ENCODE measurements at regions not wholly inside any gene's neighbourhood (a gene's known extent, or its start where the extent isn't known, plus 50 kb on each side); places are given as distances from the start of the nearest gene placed in this dataset.

DNA sequence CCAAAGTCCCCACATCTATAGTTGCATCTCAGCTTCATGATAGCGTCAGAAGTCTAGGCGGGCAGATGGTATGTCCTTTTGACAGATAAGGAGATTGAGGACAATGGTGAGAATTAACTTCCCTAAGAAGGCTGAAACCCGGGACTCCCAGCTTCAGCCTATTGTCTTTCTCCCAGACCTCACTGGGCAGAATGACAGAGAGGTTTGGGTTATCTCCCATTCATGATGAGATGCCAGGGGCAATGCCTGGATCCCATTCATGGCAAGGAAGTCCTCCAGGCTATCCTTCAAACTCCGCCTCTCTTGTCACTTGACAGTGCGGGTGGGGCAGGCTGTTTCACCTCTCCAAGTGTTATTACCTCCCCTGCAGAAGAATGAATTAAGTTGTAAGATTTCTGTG lies 100.3 kb downstream of the IRX5 start (continued):
- TF ChIP-seq, protein P1, sequence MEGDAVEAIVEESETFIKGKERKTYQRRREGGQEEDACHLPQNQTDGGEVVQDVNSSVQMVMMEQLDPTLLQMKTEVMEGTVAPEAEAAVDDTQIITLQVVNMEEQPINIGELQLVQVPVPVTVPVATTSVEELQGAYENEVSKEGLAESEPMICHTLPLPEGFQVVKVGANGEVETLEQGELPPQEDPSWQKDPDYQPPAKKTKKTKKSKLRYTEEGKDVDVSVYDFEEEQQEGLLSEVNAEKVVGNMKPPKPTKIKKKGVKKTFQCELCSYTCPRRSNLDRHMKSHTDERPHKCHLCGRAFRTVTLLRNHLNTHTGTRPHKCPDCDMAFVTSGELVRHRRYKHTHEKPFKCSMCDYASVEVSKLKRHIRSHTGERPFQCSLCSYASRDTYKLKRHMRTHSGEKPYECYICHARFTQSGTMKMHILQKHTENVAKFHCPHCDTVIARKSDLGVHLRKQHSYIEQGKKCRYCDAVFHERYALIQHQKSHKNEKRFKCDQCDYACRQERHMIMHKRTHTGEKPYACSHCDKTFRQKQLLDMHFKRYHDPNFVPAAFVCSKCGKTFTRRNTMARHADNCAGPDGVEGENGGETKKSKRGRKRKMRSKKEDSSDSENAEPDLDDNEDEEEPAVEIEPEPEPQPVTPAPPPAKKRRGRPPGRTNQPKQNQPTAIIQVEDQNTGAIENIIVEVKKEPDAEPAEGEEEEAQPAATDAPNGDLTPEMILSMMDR (conservative IDR thresholded peaks at IDR 0.05; ENCODE audit: low read depth in 2 of 2), result no peak
- TF ChIP-seq JUNB (IDR thresholded peaks at IDR 0.05; ENCODE audit: unreplicated experiment), result no peak
- no peak for TF ChIP-seq ZNF331 (CRISPR knock-in tag; IDR thresholded peaks at IDR 0.05; ENCODE audit: low read depth)
- TF ChIP-seq POLR2AphosphoS5 (IDR thresholded peaks at IDR 0.05; ENCODE audit: low read depth), result no peak
- no peak for TF ChIP-seq CREB1 (CRISPR knock-in tag; IDR thresholded peaks at IDR 0.05; ENCODE audit: low read depth)
- no peak for TF ChIP-seq ZNF114 (CRISPR knock-in tag; IDR thresholded peaks at IDR 0.05)

DNA sequence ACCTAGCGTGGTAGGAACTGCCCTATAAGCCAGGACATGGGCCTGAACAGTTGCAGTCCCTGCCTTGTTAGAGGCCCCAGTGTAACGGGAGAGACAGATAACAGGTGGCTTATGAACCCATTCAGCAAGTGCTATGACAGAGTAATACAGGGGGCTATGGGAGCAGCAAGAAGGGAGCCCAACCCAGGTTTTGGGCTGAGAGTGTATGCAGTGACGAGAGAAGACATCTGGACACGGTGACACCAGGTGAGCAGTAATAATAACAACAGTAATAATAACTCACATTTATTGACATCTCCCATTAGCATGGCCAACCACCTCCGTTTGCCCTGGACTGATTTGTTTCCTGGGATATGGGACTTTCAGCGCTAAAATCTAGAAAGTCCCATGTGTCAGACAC lies 100.8 kb downstream of the IRX5 start:
- H4K20me1 ChIP-seq (replicated peaks; ENCODE audit: insufficient read depth), result no peaks in the 10 kb centered on the region
- H3K27me3 ChIP-seq (ENCODE audit: insufficient read depth), result no peaks in the 10 kb centered on the region
- Mint-ChIP-seq H3K4me3 (no peak overlapping the region), H3K36me3 (ENCODE audit: low read depth) (no peaks in the 10 kb centered on the region), H3K27me3 (ENCODE audit: insufficient read depth, low read depth, poor library complexity) (peaks cover 4% of the 10 kb centered on the region), H3K9me3 (peaks cover 3% of the 10 kb centered on the region; the same call in 1 of the 3 replicates), H3K4me1 (no peaks in the 10 kb centered on the region), H3K27ac (no peak overlapping the region)
- H3K4me2 ChIP-seq, result no peak overlapping the region
- no peaks in the 10 kb centered on the region for H3F3A ChIP-seq (replicated peaks; ENCODE audit: low read depth)
- no peak overlapping the region for H3K27ac ChIP-seq (ENCODE audit: low read depth)
- H3K4me3 ChIP-seq, result no peak overlapping the region
- H3K9me2 ChIP-seq (ENCODE audit: insufficient read depth), result 0 out of 2 replicates have a peak, but pooled peaks cover 3% of the 10 kb centered on the region
- ATAC-seq, result no peak
- H3K79me2 ChIP-seq (replicated peaks; ENCODE audit: insufficient read depth), result no peaks in the 10 kb centered on the region
- no peak overlapping the region for H2AFZ ChIP-seq
- no peaks in the 10 kb centered on the region for H3K36me3 ChIP-seq (ENCODE audit: insufficient read depth)
- no peaks in the 10 kb centered on the region for H3K4me1 ChIP-seq (ENCODE audit: insufficient read depth)
- no peak for DNase-seq (ENCODE audit: low spot score)
- TF ChIP-seq POLR2AphosphoS5 (IDR thresholded peaks at IDR 0.05; ENCODE audit: low read depth) (no peak), JUNB (IDR thresholded peaks at IDR 0.05; ENCODE audit: unreplicated experiment) (no peak), CREB1 (CRISPR knock-in tag; IDR thresholded peaks at IDR 0.05; ENCODE audit: low read depth) (no peak), ZNF114 (CRISPR knock-in tag; IDR thresholded peaks at IDR 0.05) (no peak), STAT1 (IDR thresholded peaks at IDR 0.05; ENCODE audit: unreplicated experiment) (no peak)
- TF ChIP-seq, protein P1 (conservative IDR thresholded peaks at IDR 0.05; ENCODE audit: low read depth in 2 of 2), result no peak
- TF ChIP-seq, protein P2, sequence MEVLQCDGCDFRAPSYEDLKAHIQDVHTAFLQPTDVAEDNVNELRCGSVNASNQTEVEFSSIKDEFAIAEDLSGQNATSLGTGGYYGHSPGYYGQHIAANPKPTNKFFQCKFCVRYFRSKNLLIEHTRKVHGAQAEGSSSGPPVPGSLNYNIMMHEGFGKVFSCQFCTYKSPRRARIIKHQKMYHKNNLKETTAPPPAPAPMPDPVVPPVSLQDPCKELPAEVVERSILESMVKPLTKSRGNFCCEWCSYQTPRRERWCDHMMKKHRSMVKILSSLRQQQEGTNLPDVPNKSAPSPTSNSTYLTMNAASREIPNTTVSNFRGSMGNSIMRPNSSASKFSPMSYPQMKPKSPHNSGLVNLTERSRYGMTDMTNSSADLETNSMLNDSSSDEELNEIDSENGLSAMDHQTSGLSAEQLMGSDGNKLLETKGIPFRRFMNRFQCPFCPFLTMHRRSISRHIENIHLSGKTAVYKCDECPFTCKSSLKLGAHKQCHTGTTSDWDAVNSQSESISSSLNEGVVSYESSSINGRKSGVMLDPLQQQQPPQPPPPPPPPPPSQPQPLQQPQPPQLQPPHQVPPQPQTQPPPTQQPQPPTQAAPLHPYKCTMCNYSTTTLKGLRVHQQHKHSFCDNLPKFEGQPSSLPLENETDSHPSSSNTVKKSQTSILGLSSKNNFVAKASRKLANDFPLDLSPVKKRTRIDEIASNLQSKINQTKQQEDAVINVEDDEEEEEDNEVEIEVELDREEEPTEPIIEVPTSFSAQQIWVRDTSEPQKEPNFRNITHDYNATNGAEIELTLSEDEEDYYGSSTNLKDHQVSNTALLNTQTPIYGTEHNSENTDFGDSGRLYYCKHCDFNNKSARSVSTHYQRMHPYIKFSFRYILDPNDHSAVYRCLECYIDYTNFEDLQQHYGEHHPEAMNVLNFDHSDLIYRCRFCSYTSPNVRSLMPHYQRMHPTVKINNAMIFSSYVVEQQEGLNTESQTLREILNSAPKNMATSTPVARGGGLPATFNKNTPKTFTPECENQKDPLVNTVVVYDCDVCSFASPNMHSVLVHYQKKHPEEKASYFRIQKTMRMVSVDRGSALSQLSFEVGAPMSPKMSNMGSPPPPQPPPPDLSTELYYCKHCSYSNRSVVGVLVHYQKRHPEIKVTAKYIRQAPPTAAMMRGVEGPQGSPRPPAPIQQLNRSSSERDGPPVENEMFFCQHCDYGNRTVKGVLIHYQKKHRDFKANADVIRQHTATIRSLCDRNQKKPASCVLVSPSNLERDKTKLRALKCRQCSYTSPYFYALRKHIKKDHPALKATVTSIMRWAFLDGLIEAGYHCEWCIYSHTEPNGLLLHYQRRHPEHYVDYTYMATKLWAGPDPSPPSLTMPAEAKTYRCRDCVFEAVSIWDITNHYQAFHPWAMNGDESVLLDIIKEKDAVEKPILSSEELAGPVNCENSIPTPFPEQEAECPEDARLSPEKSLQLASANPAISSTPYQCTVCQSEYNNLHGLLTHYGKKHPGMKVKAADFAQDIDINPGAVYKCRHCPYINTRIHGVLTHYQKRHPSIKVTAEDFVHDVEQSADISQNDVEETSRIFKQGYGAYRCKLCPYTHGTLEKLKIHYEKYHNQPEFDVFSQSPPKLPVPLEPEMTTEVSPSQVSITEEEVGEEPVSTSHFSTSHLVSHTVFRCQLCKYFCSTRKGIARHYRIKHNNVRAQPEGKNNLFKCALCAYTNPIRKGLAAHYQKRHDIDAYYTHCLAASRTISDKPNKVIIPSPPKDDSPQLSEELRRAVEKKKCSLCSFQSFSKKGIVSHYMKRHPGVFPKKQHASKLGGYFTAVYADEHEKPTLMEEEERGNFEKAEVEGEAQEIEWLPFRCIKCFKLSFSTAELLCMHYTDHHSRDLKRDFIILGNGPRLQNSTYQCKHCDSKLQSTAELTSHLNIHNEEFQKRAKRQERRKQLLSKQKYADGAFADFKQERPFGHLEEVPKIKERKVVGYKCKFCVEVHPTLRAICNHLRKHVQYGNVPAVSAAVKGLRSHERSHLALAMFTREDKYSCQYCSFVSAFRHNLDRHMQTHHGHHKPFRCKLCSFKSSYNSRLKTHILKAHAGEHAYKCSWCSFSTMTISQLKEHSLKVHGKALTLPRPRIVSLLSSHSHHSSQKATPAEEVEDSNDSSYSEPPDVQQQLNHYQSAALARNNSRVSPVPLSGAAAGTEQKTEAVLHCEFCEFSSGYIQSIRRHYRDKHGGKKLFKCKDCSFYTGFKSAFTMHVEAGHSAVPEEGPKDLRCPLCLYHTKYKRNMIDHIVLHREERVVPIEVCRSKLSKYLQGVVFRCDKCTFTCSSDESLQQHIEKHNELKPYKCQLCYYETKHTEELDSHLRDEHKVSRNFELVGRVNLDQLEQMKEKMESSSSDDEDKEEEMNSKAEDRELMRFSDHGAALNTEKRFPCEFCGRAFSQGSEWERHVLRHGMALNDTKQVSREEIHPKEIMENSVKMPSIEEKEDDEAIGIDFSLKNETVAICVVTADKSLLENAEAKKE (CRISPR knock-in tag; IDR thresholded peaks at IDR 0.05), result no peak
